Stimulated activated CD8-positive, alpha-beta memory T cell treated with anti-CD3 and anti-CD28 coated beads, Interleukin-7, amount 100 ng/mL, for 24 hours (primary cell): ENCODE measurements at regions not wholly inside any gene's neighbourhood (a gene's known extent, or its start where the extent isn't known, plus 50 kb on each side); places are given as distances from the start of the nearest gene placed in this dataset.

ENCODE experiments used
- DNase-seq: peaks from one replicate; pipeline ENCODE4 v3.0.0-alpha.2; 2020; ENCODE audit warnings: low read depth

- no peak for DNase-seq
These were observed 392.1 kb downstream of the TDRD15 start for GRCh38 chr2:21515903-21516302.

GRCh38 chr2:21519412-21519811 is 395.6 kb downstream of the TDRD15 start:
- no peak for DNase-seq

- no peak for DNase-seq
These were observed 396.1 kb downstream of the TDRD15 start for GRCh38 chr2:21519821-21520220.

GRCh38 chr2:21535826-21536225 is 412.1 kb downstream of the TDRD15 start:
- no peak for DNase-seq

GRCh38 chr2:21539685-21540084 is 415.9 kb downstream of the TDRD15 start:
- DNase-seq, result no peak

- DNase-seq, result no peak
These were observed 419.9 kb downstream of the TDRD15 start for GRCh38 chr2:21543630-21544029.

- DNase-seq, result no peak
These were observed 420.6 kb downstream of the TDRD15 start for GRCh38 chr2:21544392-21544791.

GRCh38 chr2:21552981-21553380 is 429.2 kb downstream of the TDRD15 start:
- DNase-seq, result no peak

- DNase-seq, result no peak
These were observed 435.6 kb downstream of the TDRD15 start for GRCh38 chr2:21559351-21559750.

- DNase-seq, result no peak
These were observed 438.2 kb downstream of the TDRD15 start for GRCh38 chr2:21561965-21562364.

- no peak for DNase-seq
These were observed 443.6 kb downstream of the TDRD15 start for GRCh38 chr2:21567395-21567794.

GRCh38 chr2:21571686-21572085 is 447.9 kb downstream of the TDRD15 start:
- no peak for DNase-seq

GRCh38 chr2:21580391-21580790 is 456.6 kb downstream of the TDRD15 start:
- DNase-seq, result no peak

- no peak for DNase-seq
These were observed 462.1 kb downstream of the TDRD15 start for GRCh38 chr2:21585881-21586280.

GRCh38 chr2:21590026-21590690 is 466.4 kb downstream of the TDRD15 start:
- no peak for DNase-seq

- no peak for DNase-seq
These were observed 468.2 kb downstream of the TDRD15 start for GRCh38 chr2:21591926-21592325.

GRCh38 chr2:21599417-21599816 is 475.6 kb downstream of the TDRD15 start:
- no peak for DNase-seq

- DNase-seq, result no peak
These were observed 479.0 kb downstream of the TDRD15 start for GRCh38 chr2:21602789-21603188.

GRCh38 chr2:21607572-21607971 is 483.8 kb downstream of the TDRD15 start:
- DNase-seq, result no peak

- DNase-seq, result no peak
These were observed 486.5 kb downstream of the TDRD15 start for GRCh38 chr2:21610304-21610703.

- no peak for DNase-seq
These were observed 494.2 kb downstream of the TDRD15 start for GRCh38 chr2:21617885-21618434.

GRCh38 chr2:21620771-21621170 is 497.0 kb downstream of the TDRD15 start:
- DNase-seq, result no peak

GRCh38 chr2:21627938-21628337 is 504.2 kb downstream of the TDRD15 start:
- no peak for DNase-seq

GRCh38 chr2:21633015-21633414 is 509.2 kb downstream of the TDRD15 start:
- no peak for DNase-seq
